ENCODE measurements at regions not wholly inside any gene's neighbourhood (a gene's known extent, or its start where the extent isn't known, plus 50 kb on each side); places are given as distances from the start of the nearest gene placed in this dataset.
A peak's percentile ranks its signal among the peaks of the same experiment; 100 is the strongest.

DNA sequence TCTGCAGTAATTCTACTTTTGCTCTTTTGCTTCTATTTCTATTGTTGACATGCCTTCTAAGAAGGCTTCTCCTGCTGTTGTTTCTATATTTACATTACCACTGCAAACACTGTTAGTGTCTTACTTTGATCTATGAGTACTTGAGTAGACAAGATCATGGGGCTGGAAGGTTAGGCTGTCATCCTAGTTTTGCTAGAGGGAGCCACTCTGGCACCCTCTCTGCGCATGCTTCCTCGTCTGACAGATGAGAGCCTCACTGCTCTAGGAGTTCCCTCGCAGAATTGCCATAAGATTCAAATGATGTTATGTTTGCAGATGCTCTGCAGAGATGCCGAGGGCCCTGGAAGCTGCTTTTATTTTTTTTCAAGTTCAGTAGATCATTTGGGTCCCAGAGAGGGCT is 185.6 kb downstream of the RNF144A start:
- DNase-seq (no peak), ATAC-seq (no peak)
- Mint-ChIP-seq H3K27ac (no peak overlapping the region), H3K27me3 (no peaks in the 10 kb centered on the region), H3K4me1 (ENCODE audit: low read depth) (no peaks in the 10 kb centered on the region), H3K36me3 (ENCODE audit: low read depth) (peaks cover 3% of the 10 kb centered on the region), H3K9me3 (no peaks in the 10 kb centered on the region), H3K4me3 (no peak overlapping the region)
- intact Hi-C loops (cut with micrococcal nuclease) = no loop called here
- ChIA-PET POLR2A (no interaction called here), CTCF (interaction anchor here (1.2 kb wide), 1 partner anchor 8 kb away, joined by 3 read pairs; no protein-coding TSS in a partner anchor)
- TF ChIP-seq, protein P1, sequence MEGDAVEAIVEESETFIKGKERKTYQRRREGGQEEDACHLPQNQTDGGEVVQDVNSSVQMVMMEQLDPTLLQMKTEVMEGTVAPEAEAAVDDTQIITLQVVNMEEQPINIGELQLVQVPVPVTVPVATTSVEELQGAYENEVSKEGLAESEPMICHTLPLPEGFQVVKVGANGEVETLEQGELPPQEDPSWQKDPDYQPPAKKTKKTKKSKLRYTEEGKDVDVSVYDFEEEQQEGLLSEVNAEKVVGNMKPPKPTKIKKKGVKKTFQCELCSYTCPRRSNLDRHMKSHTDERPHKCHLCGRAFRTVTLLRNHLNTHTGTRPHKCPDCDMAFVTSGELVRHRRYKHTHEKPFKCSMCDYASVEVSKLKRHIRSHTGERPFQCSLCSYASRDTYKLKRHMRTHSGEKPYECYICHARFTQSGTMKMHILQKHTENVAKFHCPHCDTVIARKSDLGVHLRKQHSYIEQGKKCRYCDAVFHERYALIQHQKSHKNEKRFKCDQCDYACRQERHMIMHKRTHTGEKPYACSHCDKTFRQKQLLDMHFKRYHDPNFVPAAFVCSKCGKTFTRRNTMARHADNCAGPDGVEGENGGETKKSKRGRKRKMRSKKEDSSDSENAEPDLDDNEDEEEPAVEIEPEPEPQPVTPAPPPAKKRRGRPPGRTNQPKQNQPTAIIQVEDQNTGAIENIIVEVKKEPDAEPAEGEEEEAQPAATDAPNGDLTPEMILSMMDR (IDR thresholded peaks at IDR 0.05) = no peak

DNA sequence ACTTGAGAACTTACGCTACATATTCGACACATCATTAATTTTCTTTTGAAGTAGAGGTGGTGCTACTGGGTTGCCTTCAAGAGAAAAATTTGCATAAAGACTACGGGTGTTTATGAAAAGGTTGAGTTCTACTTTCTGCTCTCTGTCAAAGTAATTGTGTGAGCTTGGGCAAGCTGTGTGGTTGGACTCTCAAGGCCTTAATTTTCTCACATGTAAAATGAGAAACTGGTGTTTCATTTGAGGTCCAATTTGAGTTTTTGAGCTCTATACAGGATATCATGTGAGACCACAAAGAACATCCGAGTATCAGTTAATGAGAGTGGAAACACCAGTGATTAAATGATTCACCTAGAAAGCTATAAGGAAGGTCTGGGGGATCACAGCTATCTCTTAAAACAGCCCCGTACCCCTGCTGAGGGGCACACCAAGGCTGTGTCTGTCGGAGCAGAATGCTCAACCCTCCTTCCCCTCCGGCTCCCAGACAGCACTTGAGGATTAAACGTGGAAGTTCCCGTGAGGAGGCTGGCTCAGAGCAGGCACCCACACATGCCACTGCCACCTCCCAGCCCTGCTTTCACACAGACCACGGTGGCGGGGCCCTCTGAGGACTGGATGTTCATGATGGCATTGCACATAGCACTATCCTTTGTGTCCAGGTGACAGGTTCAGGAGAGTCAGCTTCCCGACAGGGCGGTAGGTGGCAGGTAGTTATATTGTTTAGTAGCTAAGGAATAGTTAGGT is 191.8 kb downstream of the RNF144A start:
- Mint-ChIP-seq H3K4me3 (no peak overlapping the region), H3K4me1 (ENCODE audit: low read depth) (no peaks in the 10 kb centered on the region), H3K27ac (no peak overlapping the region), H3K9me3 (peaks cover 2% of the 10 kb centered on the region), H3K36me3 (ENCODE audit: low read depth) (peaks cover 4% of the 10 kb centered on the region), H3K27me3 (no peaks in the 10 kb centered on the region)
- TF ChIP-seq, protein P1 (IDR thresholded peaks at IDR 0.05) = no peak
- ATAC-seq = peak; percentile 34
- ChIA-PET CTCF (interaction anchor here (1.1 kb wide), 1 partner anchor 12 kb away, joined by 6 read pairs; no protein-coding TSS in a partner anchor), POLR2A (interaction anchor here (0.8 to 1.3 kb wide), 2 partner anchors 8 to 56 kb away, joined by 3 to 4 read pairs; no protein-coding TSS in a partner anchor)
- intact Hi-C loops (cut with micrococcal nuclease) = no loop called here
- no peak for DNase-seq

GRCh38 chr2:7109533-7109885 is 192.3 kb downstream of the RNF144A start:
- H3K36me3 Mint-ChIP-seq (ENCODE audit: low read depth) = peaks cover 5% of the 10 kb centered on the region
- TF ChIP-seq, protein P1 (IDR thresholded peaks at IDR 0.05) = no peak
- H3K27me3 Mint-ChIP-seq = no peaks in the 10 kb centered on the region
- ATAC-seq (no peak), DNase-seq (no peak)
- H3K4me1 Mint-ChIP-seq (ENCODE audit: low read depth) = no peaks in the 10 kb centered on the region
- no peak overlapping the region for H3K4me3 Mint-ChIP-seq
- intact Hi-C loops (cut with micrococcal nuclease) = no loop called here
- H3K27ac Mint-ChIP-seq = no peak overlapping the region
- ChIA-PET POLR2A (interaction anchor here (1.3 kb wide), 1 partner anchor 8 kb away, joined by 4 read pairs; no protein-coding TSS in a partner anchor), CTCF (interaction anchor here (1.1 kb wide), 1 partner anchor 12 kb away, joined by 6 read pairs; no protein-coding TSS in a partner anchor)
- peaks cover 3% of the 10 kb centered on the region for H3K9me3 Mint-ChIP-seq

GRCh38 chr2:7111626-7112025 is 194.4 kb downstream of the RNF144A start:
- Mint-ChIP-seq H3K4me3 (no peak overlapping the region), H3K4me1 (ENCODE audit: low read depth) (no peaks in the 10 kb centered on the region), H3K27ac (no peak overlapping the region), H3K27me3 (no peaks in the 10 kb centered on the region), H3K9me3 (peaks cover 7% of the 10 kb centered on the region), H3K36me3 (ENCODE audit: low read depth) (peaks cover 2% of the 10 kb centered on the region)
- POLR2A ChIA-PET = no interaction called here
- CTCF ChIA-PET = interaction anchor here (0.7 to 1.1 kb wide), 2 partner anchors 15 to 52 kb away, joined by 3 to 5 read pairs; no protein-coding TSS in a partner anchor
- intact Hi-C loops (cut with micrococcal nuclease) = no loop called here
- DNase-seq = no peak
- TF ChIP-seq, protein P1 (IDR thresholded peaks at IDR 0.05) = no peak
- no peak for ATAC-seq

DNA sequence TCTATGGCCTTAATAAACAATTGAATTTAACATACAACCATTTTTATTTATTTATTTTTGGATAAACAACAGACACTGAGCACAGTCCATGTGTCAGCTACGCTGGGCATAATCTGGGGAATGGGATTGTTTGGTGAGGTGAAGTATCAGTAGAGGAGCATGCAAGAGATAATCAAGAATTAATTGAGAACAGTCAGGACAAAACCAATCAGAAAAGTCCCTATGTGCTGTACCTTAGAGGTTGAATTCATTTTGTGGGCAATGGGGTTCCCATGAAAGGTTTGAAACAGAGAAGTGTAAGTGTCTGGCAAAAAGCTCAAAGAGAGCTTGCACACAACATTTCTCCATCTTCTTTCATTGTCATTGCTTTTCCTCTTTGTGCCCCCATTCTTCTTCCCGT is 198.2 kb downstream of the RNF144A start:
- Mint-ChIP-seq H3K4me3 (no peak overlapping the region), H3K27me3 (no peaks in the 10 kb centered on the region), H3K27ac (no peak overlapping the region), H3K9me3 (peaks cover 7% of the 10 kb centered on the region), H3K4me1 (ENCODE audit: low read depth) (no peaks in the 10 kb centered on the region), H3K36me3 (ENCODE audit: low read depth) (peaks cover 2% of the 10 kb centered on the region)
- TF ChIP-seq, protein P1 (IDR thresholded peaks at IDR 0.05) = no peak
- intact Hi-C loops (cut with micrococcal nuclease) = no loop called here
- DNase-seq (no peak), ATAC-seq (no peak)
- ChIA-PET POLR2A (no interaction called here), CTCF (interaction anchor here (0.7 to 2.4 kb wide), 3 partner anchors 18 to 316 kb away, joined by 3 to 8 read pairs (median 3); no protein-coding TSS in a partner anchor)
